Muscle layer of colon (tissue), 2 donors: ENCODE measurements at regions not wholly inside any gene's neighbourhood (a gene's known extent, or its start where the extent isn't known, plus 50 kb on each side); places are given as distances from the start of the nearest gene placed in this dataset.

ENCODE experiments used
- H3K27ac ChIP-seq: one replicate; pipeline ENCODE4 v1.7.0; 2013; ENCODE audit warnings: low read depth, mild to moderate bottlenecking, low read length, moderate library complexity
- H3K27me3 ChIP-seq, 2 donors: one replicate each; pipeline ENCODE4 v1.7.0; 2013; ENCODE audit warnings: low read length in 2 of 2, mild to moderate bottlenecking in 2 of 2; ENCODE audit not compliant: insufficient read depth in 2 of 2, control insufficient read depth in 1 of 2
- H3K36me3 ChIP-seq: one replicate; pipeline ENCODE4 v1.7.0; 2013; ENCODE audit warnings: mild to moderate bottlenecking, low read length; ENCODE audit not compliant: insufficient read depth
- H3K4me1 ChIP-seq: one replicate; pipeline ENCODE4 v1.7.0; 2013; ENCODE audit warnings: mild to moderate bottlenecking, low read length; ENCODE audit not compliant: insufficient read depth
- H3K4me3 ChIP-seq, 2 donors: one replicate each; pipeline ENCODE4 v1.7.0; 2013; ENCODE audit warnings: low read length in 2 of 2, low read depth in 1 of 2, mild to moderate bottlenecking in 1 of 2, moderate library complexity in 1 of 2
- H3K9ac ChIP-seq: one replicate; pipeline ENCODE4 v1.7.0; 2013; ENCODE audit warnings: low read length
- H3K9me3 ChIP-seq: one replicate; pipeline ENCODE4 v1.7.0; 2013; ENCODE audit warnings: mild to moderate bottlenecking, low read length
- donor health status: abdominal sarcoma.
- donor health status: Adenocarcinoma of cecum.

- Histone ChIP-seq H3K27ac (no peak overlapping the region), H3K9me3 (no peaks in the 10 kb centered on the region), H3K36me3 (no peaks in the 10 kb centered on the region), H3K9ac (no peak overlapping the region), H3K27me3 (no peaks in the 10 kb centered on the region), H3K4me3 (no peak overlapping the region), H3K4me1 (no peaks in the 10 kb centered on the region)
Observed at GRCh38 chr3:166195808-166196207, 358.6 kb upstream of the BCHE start.

GRCh38 chr3:166191411-166191810 is 354.2 kb upstream of the BCHE start:
- Histone ChIP-seq H3K27me3 (no peaks in the 10 kb centered on the region), H3K27ac (no peak overlapping the region), H3K9ac (no peak overlapping the region), H3K4me3 (no peak overlapping the region), H3K9me3 (no peaks in the 10 kb centered on the region), H3K36me3 (no peaks in the 10 kb centered on the region), H3K4me1 (no peaks in the 10 kb centered on the region)

- no peaks in the 10 kb centered on the region for H3K9me3 ChIP-seq
Observed at GRCh38 chr3:166190360-166190759, 353.1 kb upstream of the BCHE start.

GRCh38 chr3:166187237-166187636 is 350.0 kb upstream of the BCHE start:
- Histone ChIP-seq H3K4me3 (no peak overlapping the region), H3K36me3 (no peaks in the 10 kb centered on the region), H3K9me3 (no peaks in the 10 kb centered on the region), H3K27ac (no peak overlapping the region), H3K27me3 (no peaks in the 10 kb centered on the region), H3K4me1 (no peaks in the 10 kb centered on the region), H3K9ac (no peak overlapping the region)

More at GRCh38 chr3:166190360-166190759, 353.1 kb upstream of the BCHE start:
- H3K9ac ChIP-seq, result no peak overlapping the region
- H3K4me1 ChIP-seq, result no peaks in the 10 kb centered on the region
- H3K27ac ChIP-seq, result no peak overlapping the region
- H3K36me3 ChIP-seq, result no peaks in the 10 kb centered on the region
- H3K4me3 ChIP-seq, result no peak overlapping the region
- H3K27me3 ChIP-seq, result no peaks in the 10 kb centered on the region

- H3K4me1 ChIP-seq, result no peaks in the 10 kb centered on the region
- no peak overlapping the region for H3K9ac ChIP-seq
- H3K27ac ChIP-seq, result no peak overlapping the region
- H3K9me3 ChIP-seq, result no peaks in the 10 kb centered on the region
- H3K27me3 ChIP-seq, result no peaks in the 10 kb centered on the region
- no peaks in the 10 kb centered on the region for H3K36me3 ChIP-seq
- no peak overlapping the region for H3K4me3 ChIP-seq
Observed at GRCh38 chr3:166186003-166186402, 348.8 kb upstream of the BCHE start.

GRCh38 chr3:166177130-166177529 is 339.9 kb upstream of the BCHE start:
- Histone ChIP-seq H3K27me3 (no peaks in the 10 kb centered on the region), H3K36me3 (no peaks in the 10 kb centered on the region), H3K4me1 (no peaks in the 10 kb centered on the region), H3K4me3 (no peak overlapping the region), H3K9me3 (no peaks in the 10 kb centered on the region), H3K9ac (no peak overlapping the region), H3K27ac (no peak overlapping the region)

- H3K36me3 ChIP-seq, result no peaks in the 10 kb centered on the region
- H3K4me3 ChIP-seq, result no peak overlapping the region
- H3K9me3 ChIP-seq, result no peaks in the 10 kb centered on the region
- no peaks in the 10 kb centered on the region for H3K27me3 ChIP-seq
- no peaks in the 10 kb centered on the region for H3K4me1 ChIP-seq
- H3K27ac ChIP-seq, result no peak overlapping the region
- H3K9ac ChIP-seq, result no peak overlapping the region
Observed at GRCh38 chr3:166171695-166172094, 334.5 kb upstream of the BCHE start.

GRCh38 chr3:166169681-166170080 is 332.5 kb upstream of the BCHE start:
- Histone ChIP-seq H3K9ac (no peak overlapping the region), H3K4me1 (no peaks in the 10 kb centered on the region), H3K27me3 (no peaks in the 10 kb centered on the region), H3K27ac (no peak overlapping the region), H3K36me3 (no peaks in the 10 kb centered on the region), H3K4me3 (no peak overlapping the region), H3K9me3 (no peaks in the 10 kb centered on the region)

GRCh38 chr3:166127969-166128368 is 290.7 kb upstream of the BCHE start:
- Histone ChIP-seq H3K36me3 (no peaks in the 10 kb centered on the region), H3K27ac (no peak overlapping the region), H3K27me3 (no peaks in the 10 kb centered on the region), H3K4me3 (no peak overlapping the region), H3K9me3 (no peaks in the 10 kb centered on the region), H3K4me1 (no peaks in the 10 kb centered on the region), H3K9ac (no peak overlapping the region)

GRCh38 chr3:166125179-166125578 is 288.0 kb upstream of the BCHE start:
- no peaks in the 10 kb centered on the region for H3K9me3 ChIP-seq
- no peaks in the 10 kb centered on the region for H3K4me1 ChIP-seq
- H3K36me3 ChIP-seq, result no peaks in the 10 kb centered on the region
- no peak overlapping the region for H3K9ac ChIP-seq
- no peak overlapping the region for H3K4me3 ChIP-seq
- no peak overlapping the region for H3K27ac ChIP-seq
- no peaks in the 10 kb centered on the region for H3K27me3 ChIP-seq

GRCh38 chr3:166123576-166123975 is 286.4 kb upstream of the BCHE start:
- H3K27ac ChIP-seq, result no peak overlapping the region
- H3K27me3 ChIP-seq, result no peaks in the 10 kb centered on the region
- no peak overlapping the region for H3K9ac ChIP-seq
- no peaks in the 10 kb centered on the region for H3K36me3 ChIP-seq
- no peaks in the 10 kb centered on the region for H3K9me3 ChIP-seq
- H3K4me3 ChIP-seq, result no peak overlapping the region
- no peaks in the 10 kb centered on the region for H3K4me1 ChIP-seq

- no peak overlapping the region for H3K27ac ChIP-seq
- H3K9me3 ChIP-seq, result no peaks in the 10 kb centered on the region
- H3K4me3 ChIP-seq, result no peak overlapping the region
- no peaks in the 10 kb centered on the region for H3K4me1 ChIP-seq
- no peaks in the 10 kb centered on the region for H3K27me3 ChIP-seq
- no peaks in the 10 kb centered on the region for H3K36me3 ChIP-seq
- H3K9ac ChIP-seq, result no peak overlapping the region
Observed at GRCh38 chr3:166123088-166123487, 285.9 kb upstream of the BCHE start.
